MG63 (cell line): ENCODE measurements at regions not wholly inside any gene's neighbourhood (a gene's known extent, or its start where the extent isn't known, plus 50 kb on each side); places are given as distances from the start of the nearest gene placed in this dataset.

Experiments
- DNase-seq: peaks from one replicate; pipeline ENCODE4 v3.0.0-alpha.2; 2020
- H3K27me3 ChIP-seq: fragments of 250-450 bp; sonication (Bioruptor Pico); 2 replicates; pipeline ENCODE4 v1.5.1; 2020; ENCODE audit warnings: mild to moderate bottlenecking, moderate library complexity
- H3K36me3 ChIP-seq: fragments of 250-450 bp; sonication (Bioruptor Pico); 2 replicates; pipeline ENCODE4 v1.5.1; 2020; ENCODE audit warnings: mild to moderate bottlenecking, moderate library complexity
- H3K4me3 ChIP-seq: fragments of 250-450 bp; sonication (Bioruptor Pico); 2 replicates; pipeline ENCODE4 v1.5.1; 2020; ENCODE audit warnings: mild to moderate bottlenecking, moderate library complexity
- H3K9me3 ChIP-seq: fragments of 250-450 bp; sonication (Bioruptor Pico); 2 replicates; pipeline ENCODE4 v1.5.1; 2020; ENCODE audit warnings: mild to moderate bottlenecking, moderate library complexity

DNA sequence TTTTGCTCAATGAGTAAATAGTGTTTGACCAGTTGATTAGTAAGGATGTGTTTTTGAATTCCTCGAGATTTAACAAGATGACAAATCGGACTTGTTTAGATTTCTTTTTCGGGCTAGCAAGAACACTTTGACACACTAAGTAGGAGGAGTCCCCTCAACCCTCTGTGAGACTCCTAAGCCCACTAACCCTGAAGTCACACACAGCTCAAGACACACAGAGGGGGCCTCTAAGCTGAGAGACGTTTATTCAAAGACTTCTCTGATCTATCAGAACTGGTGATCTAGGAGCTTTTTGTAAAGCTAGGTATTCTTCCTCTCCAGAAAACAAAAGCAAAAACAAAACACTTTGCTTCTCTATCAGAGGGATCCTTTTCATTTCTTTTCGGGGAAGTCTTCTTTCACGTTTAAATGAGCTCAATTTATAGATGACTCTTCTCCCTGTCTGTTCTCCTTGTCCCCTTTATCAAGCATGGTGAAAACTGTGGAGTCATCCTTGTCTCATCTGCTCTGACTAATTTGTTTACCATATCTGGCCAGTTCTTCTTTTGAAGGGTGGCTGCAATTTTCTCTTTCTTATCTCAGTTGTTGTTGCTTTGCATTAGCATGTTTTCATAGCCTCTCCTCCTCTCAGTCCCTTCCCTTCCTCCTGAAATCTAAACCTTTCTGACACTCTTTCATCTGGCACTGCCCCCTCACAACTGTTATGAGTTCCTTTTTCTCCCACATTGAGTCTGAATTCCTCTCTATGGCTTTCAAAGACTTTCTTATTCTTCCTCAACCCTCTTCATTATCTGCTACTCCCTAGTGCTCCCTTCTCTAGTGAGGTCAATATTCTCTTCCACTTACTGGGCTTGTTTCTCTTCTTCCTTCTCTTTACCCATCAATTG, 68.5 kb upstream of the RAI14 start:
- Histone ChIP-seq H3K9me3 (no peaks in the 10 kb centered on the region), H3K27me3 (no peaks in the 10 kb centered on the region), H3K4me3 (peak overlapping the region; percentile 12), H3K36me3 (no peaks in the 10 kb centered on the region)
- DNase-seq, result no peak

GRCh38 chr5:34589832-34590231, 66.3 kb upstream of the RAI14 start:
- Histone ChIP-seq H3K36me3 (no peaks in the 10 kb centered on the region), H3K9me3 (no peaks in the 10 kb centered on the region), H3K4me3 (no peak overlapping the region), H3K27me3 (no peaks in the 10 kb centered on the region)
- DNase-seq, result no peak

- H3K4me3 ChIP-seq, result no peak overlapping the region
- H3K27me3 ChIP-seq, result no peaks in the 10 kb centered on the region
- H3K36me3 ChIP-seq, result no peaks in the 10 kb centered on the region
- DNase-seq, result no peak
- H3K9me3 ChIP-seq, result no peaks in the 10 kb centered on the region
Observed at GRCh38 chr5:34591723-34592122, 64.4 kb upstream of the RAI14 start.

DNA sequence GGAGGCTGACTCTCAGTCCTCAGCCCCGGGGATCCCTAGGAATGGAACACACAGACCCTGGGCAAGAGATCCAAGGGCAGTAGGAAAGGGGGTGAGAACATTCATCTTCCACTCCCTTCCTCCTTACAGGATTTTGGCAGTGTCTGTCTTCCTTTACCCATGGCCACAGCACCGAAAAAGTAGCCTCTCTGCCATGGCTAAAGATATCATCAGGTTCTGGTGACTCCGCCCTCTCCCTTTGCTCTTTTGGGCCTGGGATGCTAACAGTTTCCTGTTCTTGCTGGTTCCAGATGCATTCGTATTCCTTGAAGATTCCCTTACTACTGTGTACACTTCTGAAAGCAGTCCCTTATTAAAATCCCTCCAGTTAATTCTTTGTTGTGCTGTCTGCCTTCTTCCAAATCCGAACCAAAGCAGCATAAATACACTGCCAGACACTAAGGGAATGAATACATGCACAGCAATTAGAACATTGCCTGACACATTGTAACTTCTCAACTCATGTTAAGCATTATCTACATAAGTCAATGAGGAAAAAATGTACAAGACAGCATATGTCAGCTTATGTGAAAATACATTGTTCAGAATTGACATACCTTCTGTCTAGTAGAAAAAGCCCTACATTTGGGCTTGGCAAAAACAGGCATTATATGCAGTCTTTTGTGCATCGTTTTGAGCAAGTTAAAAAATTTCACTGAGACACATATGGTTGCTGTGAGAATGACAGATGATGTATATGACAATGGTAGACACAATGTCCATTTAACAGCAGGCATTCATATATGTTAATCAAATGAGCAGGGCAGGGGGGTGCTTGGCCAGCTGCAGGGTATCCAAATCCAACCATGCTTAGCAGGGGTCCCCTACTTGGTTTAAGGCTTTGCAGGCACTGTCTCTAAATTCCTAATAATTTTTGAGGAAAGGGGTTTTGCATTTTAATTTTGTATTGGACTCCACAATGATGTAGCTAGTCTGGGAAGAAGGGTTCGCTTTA, 58.8 kb upstream of the RAI14 start:
- Histone ChIP-seq H3K9me3 (no peaks in the 10 kb centered on the region), H3K4me3 (no peak overlapping the region), H3K27me3 (no peaks in the 10 kb centered on the region), H3K36me3 (no peaks in the 10 kb centered on the region)
- DNase-seq, result no peak

- no peaks in the 10 kb centered on the region for H3K27me3 ChIP-seq
- no peak overlapping the region for H3K4me3 ChIP-seq
- no peaks in the 10 kb centered on the region for H3K36me3 ChIP-seq
- DNase-seq, result peak; percentile 69
- H3K9me3 ChIP-seq, result no peaks in the 10 kb centered on the region
Observed at GRCh38 chr5:34598177-34598794, 57.8 kb upstream of the RAI14 start.

DNA sequence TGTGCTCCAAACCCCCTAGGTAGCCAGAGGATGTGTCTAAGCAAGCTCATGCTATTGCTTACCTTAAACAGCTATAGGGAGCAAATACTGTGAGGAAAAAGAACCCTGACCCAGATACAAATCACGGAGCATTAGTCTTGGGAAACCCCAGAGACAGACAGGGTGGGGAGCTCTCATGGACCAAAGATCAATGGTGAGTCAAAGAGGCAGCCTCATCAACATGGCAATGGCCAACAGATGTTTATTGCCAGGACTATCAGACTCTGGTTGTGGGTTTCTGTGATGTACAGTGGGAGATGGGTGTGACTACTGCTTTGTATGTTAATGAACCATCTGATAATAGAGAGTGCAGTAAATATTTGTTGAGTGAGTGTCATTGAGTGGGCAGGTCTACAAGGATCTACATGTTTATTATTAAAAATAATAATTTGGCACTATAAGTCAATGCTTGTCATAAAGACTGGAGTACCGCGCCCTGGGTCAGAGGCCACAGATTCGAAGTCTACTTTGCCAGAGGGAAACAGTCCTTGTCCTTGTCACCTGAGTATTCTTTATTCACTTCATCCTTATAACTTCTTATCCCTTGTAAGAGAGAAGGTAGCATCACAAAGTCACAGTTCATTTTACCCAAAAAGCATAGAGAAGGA, 56.5 kb upstream of the RAI14 start:
- no peaks in the 10 kb centered on the region for H3K9me3 ChIP-seq
- DNase-seq, result peak; percentile 28

DNA sequence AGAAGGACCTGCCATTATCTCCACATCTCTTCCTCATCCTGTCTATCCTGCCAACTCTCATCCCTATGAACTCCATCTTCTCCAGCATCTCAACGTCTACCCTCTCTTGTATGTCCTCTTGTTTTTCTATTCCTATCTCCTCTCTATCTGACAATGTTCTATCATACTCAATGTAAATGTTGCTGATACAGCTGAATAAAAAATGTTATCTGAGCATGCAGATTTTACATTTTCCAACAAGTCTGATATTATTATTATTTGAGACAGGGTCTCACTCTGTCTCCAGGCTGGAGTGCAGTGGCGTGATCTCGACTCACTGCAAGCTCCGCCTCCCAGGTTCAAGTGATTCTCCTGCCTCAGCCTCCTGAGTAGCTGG, 56.0 kb upstream of the RAI14 start:
- Histone ChIP-seq H3K4me3 (no peak overlapping the region), H3K27me3 (no peaks in the 10 kb centered on the region), H3K36me3 (no peaks in the 10 kb centered on the region), H3K9me3 (no peaks in the 10 kb centered on the region)
- no peak for DNase-seq

More for the DNA sequence above, 56.5 kb upstream of the RAI14 start:
- H3K27me3 ChIP-seq, result no peaks in the 10 kb centered on the region
- H3K4me3 ChIP-seq, result no peak overlapping the region
- no peaks in the 10 kb centered on the region for H3K36me3 ChIP-seq

DNA sequence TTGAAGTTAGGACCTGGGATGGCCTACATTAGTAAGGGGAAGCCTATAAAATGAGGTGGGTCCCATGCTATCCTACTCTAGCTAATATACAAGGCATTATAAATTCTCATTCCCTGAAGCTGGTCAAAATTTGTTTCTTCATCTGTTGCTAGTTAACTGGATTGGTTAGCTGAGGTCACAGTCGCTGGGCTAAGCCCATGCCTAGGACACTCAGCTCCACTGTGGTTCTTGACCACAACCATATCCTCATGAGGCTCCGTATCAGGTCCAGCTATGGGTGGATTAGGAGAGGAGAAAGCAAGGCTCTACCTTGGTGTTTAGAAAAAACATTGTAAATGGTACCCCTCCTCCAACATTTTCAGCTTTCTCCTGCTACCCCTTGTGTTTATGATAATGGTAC, 52.8 kb upstream of the RAI14 start:
- H3K27me3 ChIP-seq, result no peaks in the 10 kb centered on the region
- no peak for DNase-seq
- no peaks in the 10 kb centered on the region for H3K36me3 ChIP-seq
- no peak overlapping the region for H3K4me3 ChIP-seq
- no peaks in the 10 kb centered on the region for H3K9me3 ChIP-seq

GRCh38 chr5:34604119-34604675, 51.9 kb upstream of the RAI14 start:
- H3K4me3 ChIP-seq, result no peak overlapping the region
- no peaks in the 10 kb centered on the region for H3K36me3 ChIP-seq
- H3K27me3 ChIP-seq, result no peaks in the 10 kb centered on the region
- no peak for DNase-seq
- no peaks in the 10 kb centered on the region for H3K9me3 ChIP-seq

GRCh38 chr5:34606101-34606500, 50.0 kb upstream of the RAI14 start:
- H3K27me3 ChIP-seq, result no peaks in the 10 kb centered on the region
- H3K4me3 ChIP-seq, result no peak overlapping the region
- peak; percentile 11 for DNase-seq

More at GRCh38 chr5:34606101-34606500, 50.0 kb upstream of the RAI14 start:
- H3K36me3 ChIP-seq, result no peaks in the 10 kb centered on the region
- H3K9me3 ChIP-seq, result no peaks in the 10 kb centered on the region
